GM18868 (cell line): ENCODE measurements at regions not wholly inside any gene's neighbourhood (a gene's known extent, or its start where the extent isn't known, plus 50 kb on each side); places are given as distances from the start of the nearest gene placed in this dataset.
A peak's percentile ranks its signal among the peaks of the same experiment; 100 is the strongest.
"Not testable (repeated sequence)": the region's sequence is repeated elsewhere in the genome, so short reads cannot be mapped to it uniquely, and the experiment has no call there.

Source experiments
- ATAC-seq: cut with Tn5 transposase; IDR thresholded peaks from one replicate; pipeline ENCODE4 v1.9.1; 2021; ENCODE audit warnings: mild to moderate bottlenecking, moderate library complexity; ENCODE audit not compliant: unreplicated experiment

DNA sequence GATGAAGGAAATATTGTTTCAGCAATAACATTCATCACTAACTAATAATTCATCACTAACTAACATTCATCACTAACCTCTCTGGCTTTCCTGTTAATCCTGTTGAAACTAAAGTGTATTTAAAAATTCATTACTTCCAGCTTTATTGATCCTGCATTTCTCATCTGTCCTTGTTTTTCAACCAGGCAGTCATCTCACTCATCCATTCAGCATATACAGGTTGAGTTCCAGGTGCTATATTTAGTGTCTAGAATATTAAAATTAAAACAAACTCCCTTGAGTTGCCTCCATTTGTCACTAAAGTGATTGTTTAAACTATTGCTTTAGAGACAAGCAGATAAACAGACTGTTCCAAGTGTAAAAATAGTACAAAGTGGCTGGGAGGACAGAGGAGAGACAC, 58.1 kb downstream of the ATXN7L3B start:
- ATAC-seq = no peak

DNA sequence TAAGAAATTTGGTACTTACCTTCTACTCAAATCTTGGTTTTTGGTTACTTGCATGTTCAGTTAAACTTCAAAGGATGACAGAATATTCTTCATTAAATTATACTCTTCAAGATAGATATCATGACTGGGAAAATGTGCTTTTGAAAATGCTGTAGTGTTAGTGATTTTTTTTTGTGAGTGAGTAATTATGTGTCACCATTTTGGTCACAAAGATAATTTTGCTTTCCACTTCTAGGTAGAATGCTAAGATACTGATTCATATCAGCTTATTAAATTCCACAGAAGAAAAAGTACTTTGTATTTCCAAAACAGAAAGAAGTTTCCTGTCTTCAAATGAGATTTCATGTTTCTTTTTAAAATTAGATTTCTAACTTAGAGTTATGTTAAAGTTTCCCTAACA, 61.2 kb downstream of the ATXN7L3B start:
- no peak for ATAC-seq

DNA sequence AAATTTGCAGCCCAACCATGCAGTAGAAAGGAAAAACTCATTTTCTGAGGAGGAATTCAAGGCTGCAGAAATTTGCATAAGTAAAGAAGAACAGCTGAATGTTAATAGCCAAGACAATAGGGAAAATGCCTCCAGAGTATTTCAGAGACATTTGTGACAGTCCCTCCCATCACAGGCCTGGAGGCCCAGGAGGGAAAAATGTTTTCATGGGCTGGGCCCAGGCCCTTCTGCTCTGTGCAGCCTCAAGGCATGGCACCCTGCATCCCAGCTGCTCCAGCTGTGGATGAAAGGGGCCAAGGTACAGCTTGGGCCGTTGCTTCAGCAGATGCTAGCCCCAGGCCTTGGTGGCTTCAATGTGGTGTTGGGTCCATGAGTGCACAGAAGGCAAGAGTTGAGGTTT, 62.3 kb downstream of the ATXN7L3B start:
- no peak for ATAC-seq

DNA sequence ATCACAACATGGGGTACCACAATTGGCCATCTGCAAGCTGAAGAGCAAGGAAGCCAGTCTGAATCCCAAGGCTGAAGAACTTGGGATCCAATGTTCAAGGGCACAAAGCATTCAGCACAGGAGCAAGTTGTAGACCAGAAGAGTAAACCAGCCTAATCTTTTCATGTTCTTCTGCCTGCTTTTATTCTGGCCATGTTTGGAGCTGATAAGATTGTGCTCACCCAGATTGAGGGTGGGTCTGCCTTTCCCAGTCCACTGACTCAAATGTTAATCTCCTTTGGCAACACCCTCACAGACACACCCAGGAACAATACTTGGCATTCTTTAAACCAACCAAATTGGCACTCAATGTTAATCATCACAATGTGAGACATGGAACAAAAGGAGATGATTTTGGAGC, 63.2 kb downstream of the ATXN7L3B start:
- not testable (repeated sequence) for ATAC-seq

GRCh38 chr12:74602881-74603672, 65.4 kb downstream of the ATXN7L3B start:
- no peak for ATAC-seq

DNA sequence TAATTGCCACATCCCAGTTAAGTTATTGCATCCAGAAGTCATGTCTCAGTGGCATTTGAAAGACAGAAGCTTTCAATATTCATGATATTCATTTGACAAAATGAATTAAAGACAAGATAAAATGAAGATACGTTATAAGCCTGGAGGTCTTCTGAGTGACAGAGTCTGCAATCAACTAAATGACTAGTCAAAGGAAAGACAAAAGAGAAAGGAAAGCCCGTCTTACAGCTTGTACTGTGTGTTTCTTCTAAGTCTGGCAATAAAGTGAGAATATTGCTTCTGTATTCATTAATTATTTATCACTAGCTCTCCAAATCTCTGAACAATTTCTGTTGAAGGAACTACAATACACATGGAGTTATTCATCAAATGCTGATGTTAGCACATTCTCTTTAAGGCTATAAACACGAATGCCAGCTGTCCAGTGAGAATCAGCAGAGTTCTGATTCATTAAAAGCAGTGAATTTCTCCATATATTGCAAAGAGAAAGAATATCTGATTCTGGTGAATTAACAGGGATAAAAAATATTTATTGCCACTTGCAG, 70.7 kb downstream of the ATXN7L3B start:
- no peak for ATAC-seq

DNA sequence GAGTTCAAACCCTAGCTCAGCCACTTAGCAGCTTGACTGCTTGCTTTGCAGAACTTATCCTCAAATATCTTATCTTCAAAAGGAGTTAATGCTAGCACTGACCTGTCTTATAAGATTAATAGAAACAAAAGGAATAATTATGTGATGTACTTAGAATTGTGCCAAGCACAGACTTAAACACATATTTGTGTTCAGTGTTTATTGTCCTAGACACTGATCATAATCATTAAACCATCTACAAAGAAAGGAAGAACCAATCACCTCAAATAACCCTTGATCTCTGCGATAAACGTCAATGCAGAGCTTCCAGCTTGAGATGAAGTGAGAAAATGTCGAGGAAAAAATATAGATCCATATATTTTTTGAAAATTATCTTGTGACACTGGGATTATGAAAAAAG, 73.1 kb downstream of the ATXN7L3B start:
- no peak for ATAC-seq

DNA sequence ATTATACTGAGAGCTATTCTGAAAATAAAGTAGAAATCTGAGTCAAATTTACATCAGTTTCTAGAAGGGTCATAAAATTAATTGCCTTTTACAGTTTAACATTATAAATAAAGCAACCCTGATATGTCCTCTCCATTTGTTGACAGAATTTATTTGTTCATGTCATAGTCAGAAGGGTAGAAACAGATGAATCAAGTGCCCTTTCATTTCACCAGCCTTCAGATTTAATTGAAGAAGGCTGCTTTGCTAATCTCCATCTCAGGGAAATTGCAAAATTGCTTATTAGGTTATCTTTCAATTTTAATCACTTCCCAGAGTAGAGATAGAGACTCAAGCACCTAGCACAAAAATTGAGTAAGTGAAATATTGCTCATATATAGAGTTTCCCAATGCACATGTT, 76.8 kb downstream of the ATXN7L3B start:
- ATAC-seq = no peak

DNA sequence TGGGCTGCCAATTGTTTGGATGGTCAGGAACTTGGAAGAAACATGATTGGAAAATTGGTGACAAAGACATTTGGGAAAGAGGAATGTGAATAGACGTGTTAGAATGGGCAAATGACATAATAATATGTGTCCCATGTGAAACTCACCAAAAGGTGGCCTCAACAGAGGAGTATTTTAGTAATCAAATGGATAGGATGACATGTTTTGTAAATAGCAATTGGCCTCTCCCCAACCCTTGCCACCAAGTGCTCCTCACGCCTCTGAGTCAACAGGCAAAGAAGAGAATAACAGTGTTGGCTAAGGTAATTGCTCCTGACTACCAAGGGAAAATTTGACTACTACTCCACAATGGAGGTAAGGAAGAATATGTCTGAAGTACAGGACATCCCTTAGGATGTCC, 81.4 kb downstream of the ATXN7L3B start:
- ATAC-seq = no peak

DNA sequence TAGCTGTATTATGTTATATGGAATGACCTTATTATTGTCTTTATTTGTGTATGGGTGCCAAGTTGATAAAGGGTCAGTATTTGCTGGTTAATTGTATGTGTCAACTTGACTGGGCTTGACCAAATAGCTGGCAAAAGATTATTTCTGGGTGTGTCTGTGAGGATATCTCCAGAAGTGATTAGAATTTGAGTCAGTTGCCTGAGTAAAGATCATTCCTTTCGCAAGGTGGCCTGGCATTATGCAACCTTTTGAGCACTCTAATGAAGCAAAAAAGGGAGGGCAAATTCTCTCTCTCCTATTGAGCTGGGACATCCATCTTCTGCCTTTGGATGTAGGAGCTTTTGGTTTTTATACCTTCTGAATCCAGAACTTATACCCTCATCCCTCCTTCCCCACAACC, 82.2 kb downstream of the ATXN7L3B start:
- ATAC-seq = no peak

DNA sequence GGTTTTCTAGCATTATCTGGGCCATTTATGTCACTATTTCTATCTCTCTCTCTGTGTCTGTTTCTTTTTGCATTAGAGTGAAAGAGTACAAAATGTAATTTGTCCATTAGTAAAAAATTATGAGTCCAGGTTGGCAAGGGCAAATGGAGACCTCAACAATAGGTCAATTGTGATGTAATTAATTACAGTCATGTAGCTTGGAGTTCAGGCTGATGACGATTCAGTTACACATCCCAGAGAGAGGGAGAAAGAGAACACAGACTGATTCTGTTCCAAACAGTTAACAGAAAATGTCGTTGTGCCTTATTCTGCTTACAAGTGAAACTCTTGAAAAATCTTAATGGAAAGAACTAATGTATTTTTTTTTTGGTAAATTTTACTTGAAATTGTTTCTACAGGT, 83.3 kb downstream of the ATXN7L3B start:
- ATAC-seq = no peak

DNA sequence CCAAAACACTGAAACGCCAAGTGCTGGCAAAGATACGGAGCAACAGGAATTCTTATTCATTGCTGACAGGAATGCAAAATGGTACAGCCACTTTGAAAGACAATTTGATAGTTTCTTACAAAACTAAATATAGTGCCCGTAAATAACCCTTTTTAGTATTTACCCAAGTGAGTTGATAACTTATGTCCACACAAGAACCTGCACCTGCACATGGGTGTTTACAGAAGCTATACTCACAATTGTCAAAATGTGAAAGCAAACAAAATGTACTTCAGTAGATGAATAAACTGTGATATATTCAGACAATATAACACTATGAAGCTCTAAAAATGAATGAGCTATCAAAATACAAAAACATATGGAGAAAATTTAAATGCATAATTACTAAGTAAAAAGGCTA, 86.6 kb downstream of the ATXN7L3B start:
- ATAC-seq = no peak

DNA sequence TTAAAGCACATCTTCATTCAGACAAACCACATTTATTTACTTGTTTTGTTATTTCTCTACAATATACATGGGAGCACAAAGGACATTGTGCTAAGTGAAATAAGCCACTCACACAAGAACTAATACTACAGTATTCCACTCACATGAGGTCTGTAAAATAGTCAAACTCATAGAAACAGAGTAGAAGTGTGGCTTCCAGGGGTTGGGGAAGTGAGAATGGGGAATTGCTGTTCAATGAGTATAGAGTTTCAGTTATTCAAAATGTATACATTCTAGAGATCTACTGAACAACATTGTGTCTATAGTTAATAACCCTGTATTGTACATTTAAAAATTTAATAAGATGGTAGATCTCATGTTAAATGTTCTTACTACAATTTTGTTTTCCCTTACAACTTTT, 88.8 kb downstream of the ATXN7L3B start:
- peak; percentile 90 for ATAC-seq

DNA sequence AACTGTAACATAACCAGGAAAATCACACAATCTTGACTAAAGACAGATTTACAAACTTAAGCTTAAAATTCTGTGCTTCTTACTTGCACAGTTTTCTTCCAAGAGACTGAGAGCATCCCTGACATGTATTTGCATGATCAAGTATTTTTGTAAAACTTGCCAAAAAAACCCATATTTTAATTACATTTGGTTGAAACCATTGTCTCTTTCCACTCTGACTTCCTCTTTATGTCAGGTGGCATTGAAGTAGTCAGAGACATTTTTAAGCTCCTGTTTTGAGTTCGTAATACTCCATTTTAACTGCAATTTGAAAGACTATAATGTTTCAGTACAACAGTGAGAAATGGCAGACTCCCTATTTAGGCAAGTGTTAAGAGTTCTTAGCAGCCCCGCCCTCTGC, 103.6 kb downstream of the ATXN7L3B start:
- no peak for ATAC-seq

- ATAC-seq = no peak
These were observed 104.1 kb downstream of the ATXN7L3B start for GRCh38 chr12:74641694-74642093.

GRCh38 chr12:74644681-74645080, 107.0 kb downstream of the ATXN7L3B start:
- no peak for ATAC-seq

DNA sequence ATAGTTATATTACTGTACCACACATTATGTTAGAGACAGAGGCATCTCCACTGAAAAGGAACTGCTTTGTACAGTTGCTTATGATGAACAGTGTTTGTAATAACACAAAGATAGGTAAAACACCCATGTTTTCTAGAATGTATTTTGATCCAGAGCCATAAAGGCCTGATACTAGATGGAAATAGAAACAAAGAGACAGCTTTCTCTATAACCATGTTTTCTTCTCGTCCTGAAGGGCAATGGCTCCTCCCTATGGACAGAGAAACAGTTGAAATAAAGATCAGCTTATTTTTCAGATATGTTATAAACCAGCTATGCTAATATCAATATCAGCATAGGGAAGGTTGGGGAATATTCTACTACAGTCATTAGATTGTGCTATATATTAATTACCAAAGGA, 109.2 kb downstream of the ATXN7L3B start:
- no peak for ATAC-seq

DNA sequence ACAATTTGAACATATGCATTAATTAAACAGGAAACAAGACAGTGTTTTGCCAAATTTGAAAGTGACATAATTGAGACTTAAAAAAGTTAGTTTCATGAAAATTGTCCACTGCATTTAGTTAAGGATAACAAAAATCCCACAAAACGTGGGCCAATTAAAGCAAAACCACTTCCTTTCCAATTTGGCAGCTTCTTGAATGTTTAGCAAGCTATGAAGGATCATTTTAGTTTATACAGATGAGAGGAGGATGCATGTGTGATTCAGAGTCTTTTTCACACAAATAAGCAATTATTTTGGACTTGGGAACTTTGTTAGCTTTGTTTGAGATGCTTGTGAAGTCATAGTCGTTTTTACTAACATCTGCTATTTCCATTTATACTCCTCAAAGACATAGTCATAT, 109.6 kb downstream of the ATXN7L3B start:
- ATAC-seq = no peak

DNA sequence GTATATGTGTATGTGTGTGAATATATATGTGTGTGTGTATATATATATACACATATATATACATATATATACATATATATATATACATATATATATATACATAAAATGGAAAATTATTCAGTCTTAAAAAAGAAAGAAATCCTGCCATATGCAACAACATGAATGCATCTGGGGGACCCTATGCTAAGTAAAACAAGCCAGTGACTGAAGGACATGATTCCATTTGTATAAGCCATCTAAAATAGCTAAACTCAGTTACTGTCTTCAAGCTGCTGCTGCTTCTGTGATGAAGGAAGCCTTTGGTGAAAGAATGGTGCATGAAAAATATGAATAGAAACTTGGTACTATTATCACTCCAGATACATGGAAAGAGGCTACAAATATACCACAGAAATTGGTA, 118.6 kb downstream of the ATXN7L3B start:
- no peak for ATAC-seq

- no peak for ATAC-seq
These were observed 122.8 kb downstream of the ATXN7L3B start for GRCh38 chr12:74660442-74660841.

- ATAC-seq = no peak
These were observed 126.3 kb downstream of the ATXN7L3B start for GRCh38 chr12:74663958-74664357.

DNA sequence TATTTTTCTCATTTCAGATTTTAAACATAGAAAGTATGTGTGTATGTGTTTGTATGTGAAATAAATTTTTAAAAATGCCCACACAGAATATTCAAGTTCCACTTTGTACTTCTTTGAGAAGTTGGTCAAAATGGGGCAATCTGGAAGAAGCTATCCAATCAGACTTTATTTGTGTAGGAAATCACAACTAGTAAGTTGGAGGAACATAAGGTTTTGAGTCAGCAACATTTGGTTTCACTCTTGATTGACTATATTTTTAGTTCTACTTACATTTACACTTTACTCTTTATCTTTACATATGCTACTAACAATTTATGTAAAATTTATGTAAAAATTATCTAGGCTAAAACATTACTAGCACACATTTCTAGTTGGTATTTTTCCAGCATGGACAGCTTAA, 128.1 kb downstream of the ATXN7L3B start:
- no peak for ATAC-seq

DNA sequence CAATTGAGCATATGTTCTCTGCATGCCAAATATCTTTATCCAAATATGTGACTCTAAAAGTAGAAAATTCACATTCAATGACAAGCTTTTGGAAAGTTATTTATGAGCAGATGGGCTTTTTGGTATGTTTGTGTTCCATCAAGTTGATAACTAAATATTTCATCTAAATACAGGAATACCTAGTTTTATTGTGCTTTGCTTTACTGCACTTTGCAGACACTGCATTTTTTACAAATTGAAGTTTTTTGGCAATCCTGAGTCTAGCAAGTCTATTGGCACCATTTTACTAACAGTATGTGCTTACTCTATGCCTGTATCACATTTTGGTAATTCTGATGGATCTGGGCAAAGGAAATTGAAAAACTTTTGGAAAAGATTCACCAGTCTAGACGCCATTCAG, 133.8 kb downstream of the ATXN7L3B start:
- ATAC-seq = no peak
